Posterior vena cava (tissue), 2 donors: ENCODE measurements at regions not wholly inside any gene's neighbourhood (a gene's known extent, or its start where the extent isn't known, plus 50 kb on each side); places are given as distances from the start of the nearest gene placed in this dataset.

ENCODE experiments used
- DNase-seq: peaks from one replicate; pipeline ENCODE4 v3.0.0-alpha.2; 2020; ENCODE audit warnings: low spot score
- intact Hi-C, 2 donors: fragments of 100-400 bp; cut with DNase I; formaldehyde crosslinking; loops; one replicate each; pipeline versions ENCODE4 v1.14.1 to v1.14.2; 2022 to 2023
- donor health status: DM: yes; HTN: yes; CAD: no.
- donor health status: DM: yes; HTN: yes; CAD: no.

GRCh38 chr6:113450061-113450465, 407.1 kb upstream of the MARCKS start:
- intact Hi-C loops: no loop called here

DNA sequence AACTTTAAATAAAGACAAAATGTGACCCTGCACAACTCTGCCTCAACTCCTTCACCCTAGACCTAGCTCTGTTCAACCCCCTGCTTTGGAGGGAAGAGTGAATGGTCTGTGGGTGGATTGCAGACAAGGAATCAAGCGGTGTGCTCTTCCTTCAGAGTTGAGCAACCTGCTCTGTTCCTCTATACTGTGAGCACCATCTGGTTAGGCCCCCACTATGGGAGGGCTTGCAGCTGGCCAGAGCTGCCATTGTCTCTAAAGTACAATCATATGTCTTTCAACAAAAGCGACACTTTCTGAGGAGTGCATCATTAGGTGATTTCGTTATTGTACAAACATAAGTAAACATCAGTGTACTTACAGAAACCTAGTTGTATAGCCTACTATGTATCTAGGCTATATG, 406.1 kb upstream of the MARCKS start:
- intact Hi-C loops: no loop called here
- DNase-seq: no peak

More at GRCh38 chr6:113450061-113450465, 407.1 kb upstream of the MARCKS start:
- no peak for DNase-seq

- peak; percentile 87 for DNase-seq
- intact Hi-C loops: no loop called here
Measured at GRCh38 chr6:113457198-113457597, 399.9 kb upstream of the MARCKS start.

DNA sequence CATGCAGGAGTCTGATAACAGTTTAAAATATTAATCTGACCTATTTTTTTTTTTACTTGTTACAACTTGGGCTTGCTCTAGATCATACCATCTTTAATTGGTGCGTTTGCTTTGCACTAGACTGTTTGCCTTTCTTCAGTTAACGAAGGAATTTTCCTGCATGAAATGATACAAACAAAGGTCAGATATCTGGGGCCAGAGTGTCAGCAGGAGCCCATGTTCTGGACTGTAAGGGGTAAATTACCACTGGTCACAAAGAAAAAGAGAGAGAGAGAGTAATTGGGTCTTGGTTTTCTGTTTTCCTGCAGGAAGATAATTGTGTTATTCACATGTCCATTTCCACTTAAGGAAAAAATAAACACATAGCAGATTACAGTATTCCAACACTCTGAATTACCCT, 399.4 kb upstream of the MARCKS start:
- DNase-seq: no peak
- intact Hi-C loops: no loop called here

- intact Hi-C loops: no loop called here
- DNase-seq: no peak
Measured at GRCh38 chr6:113458368-113459010, 398.7 kb upstream of the MARCKS start.

GRCh38 chr6:113461153-113461932, 395.8 kb upstream of the MARCKS start:
- intact Hi-C loops: no loop called here
- DNase-seq: no peak

- no peak for DNase-seq
- intact Hi-C loops: no loop called here
Measured at GRCh38 chr6:113464536-113464935, 392.6 kb upstream of the MARCKS start.

GRCh38 chr6:113464960-113465359, 392.2 kb upstream of the MARCKS start:
- no peak for DNase-seq
- intact Hi-C loops: no loop called here

- intact Hi-C loops: no loop called here
- no peak for DNase-seq
Measured at GRCh38 chr6:113466526-113466925, 390.6 kb upstream of the MARCKS start.

- no peak for DNase-seq
- intact Hi-C loops: no loop called here
Measured at GRCh38 chr6:113475392-113475791, 381.8 kb upstream of the MARCKS start.

DNA sequence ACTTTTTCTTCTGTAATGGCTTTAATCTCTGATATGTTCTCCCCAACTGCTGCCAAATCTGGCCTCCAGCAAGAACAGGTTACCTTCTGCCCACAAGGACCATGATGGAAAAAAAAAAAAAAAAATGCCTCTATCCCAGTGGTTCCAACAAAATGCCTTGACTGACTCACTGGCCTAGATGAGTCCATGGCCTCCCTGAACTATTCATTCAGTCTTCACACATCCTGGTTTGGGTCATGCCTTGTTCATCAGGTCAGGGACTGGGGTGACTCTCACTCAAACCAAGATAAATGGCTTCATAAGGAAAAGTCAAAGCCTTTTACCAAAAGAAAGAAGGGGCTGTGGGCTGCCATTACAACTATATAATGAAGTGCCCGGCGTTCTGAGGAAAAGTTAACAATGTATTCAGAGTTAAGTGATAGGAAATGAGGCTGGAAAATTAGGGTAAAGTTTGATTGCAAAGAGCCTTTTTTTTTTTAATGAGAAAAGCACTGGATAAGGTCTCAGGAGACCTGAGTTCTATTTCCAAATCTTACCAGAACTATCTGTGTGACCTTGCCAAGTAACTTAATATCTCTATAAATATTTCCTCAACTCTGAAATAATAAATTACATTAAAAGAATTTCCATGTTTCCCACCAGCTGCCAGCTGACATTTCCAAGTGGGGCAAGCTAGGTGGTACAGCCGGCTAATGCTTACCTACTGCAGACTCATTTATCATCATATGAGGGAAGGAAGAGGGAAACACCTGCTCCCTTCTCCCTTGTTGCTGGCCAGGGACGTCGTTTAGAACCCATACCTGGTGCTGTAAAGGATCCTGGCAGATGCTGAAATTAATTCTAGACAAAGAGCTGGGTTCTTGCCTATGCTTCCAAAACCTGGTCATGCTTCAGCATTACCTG, 380.0 kb upstream of the MARCKS start:
- DNase-seq: no peak
- intact Hi-C loops: no loop called here

GRCh38 chr6:113480616-113481015, 376.5 kb upstream of the MARCKS start:
- DNase-seq: no peak
- intact Hi-C loops: no loop called here

DNA sequence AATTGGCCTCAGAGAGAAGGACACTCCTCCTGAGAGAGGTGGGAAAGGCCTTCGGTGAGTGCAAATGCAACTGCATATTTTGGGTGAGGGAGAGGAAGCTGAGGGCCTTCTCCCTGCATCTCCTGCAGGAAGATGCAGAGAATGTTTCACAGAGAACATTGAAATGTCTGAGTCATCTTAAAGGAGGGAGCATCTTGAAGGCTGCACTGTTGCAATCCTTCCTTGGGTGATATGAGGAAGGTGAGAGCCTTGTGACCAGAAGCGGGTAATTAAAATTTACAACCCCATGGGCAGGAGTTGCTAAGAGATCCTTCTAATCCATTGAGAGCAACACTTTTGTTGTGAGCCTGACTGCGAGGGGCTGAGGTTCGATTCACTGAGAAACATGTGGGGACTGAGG, 375.7 kb upstream of the MARCKS start:
- no peak for DNase-seq
- intact Hi-C loops: no loop called here

GRCh38 chr6:113481910-113482309, 375.2 kb upstream of the MARCKS start:
- intact Hi-C loops: no loop called here
- no peak for DNase-seq

- intact Hi-C loops: no loop called here
- DNase-seq: no peak
Measured at GRCh38 chr6:113482771-113483170, 374.4 kb upstream of the MARCKS start.

DNA sequence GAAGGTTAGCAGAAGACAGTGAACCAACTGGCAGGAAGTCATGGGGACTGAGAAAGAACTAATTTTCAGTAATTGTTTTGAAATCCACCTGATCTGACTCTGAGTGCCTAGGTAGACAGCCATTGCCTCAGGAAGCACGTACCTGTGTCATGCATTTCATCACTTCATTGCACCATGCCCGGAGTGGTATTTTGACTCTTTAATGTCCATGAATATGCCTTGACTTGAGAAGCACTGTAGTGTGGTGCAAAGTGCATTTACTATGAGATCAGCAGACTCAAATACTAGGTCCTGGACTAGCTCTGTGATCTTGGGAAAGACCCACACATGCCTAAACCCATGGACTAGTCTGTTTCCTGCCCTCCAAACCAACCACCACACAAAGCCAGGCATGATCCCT, 370.9 kb upstream of the MARCKS start:
- no peak for DNase-seq
- intact Hi-C loops: no loop called here

DNA sequence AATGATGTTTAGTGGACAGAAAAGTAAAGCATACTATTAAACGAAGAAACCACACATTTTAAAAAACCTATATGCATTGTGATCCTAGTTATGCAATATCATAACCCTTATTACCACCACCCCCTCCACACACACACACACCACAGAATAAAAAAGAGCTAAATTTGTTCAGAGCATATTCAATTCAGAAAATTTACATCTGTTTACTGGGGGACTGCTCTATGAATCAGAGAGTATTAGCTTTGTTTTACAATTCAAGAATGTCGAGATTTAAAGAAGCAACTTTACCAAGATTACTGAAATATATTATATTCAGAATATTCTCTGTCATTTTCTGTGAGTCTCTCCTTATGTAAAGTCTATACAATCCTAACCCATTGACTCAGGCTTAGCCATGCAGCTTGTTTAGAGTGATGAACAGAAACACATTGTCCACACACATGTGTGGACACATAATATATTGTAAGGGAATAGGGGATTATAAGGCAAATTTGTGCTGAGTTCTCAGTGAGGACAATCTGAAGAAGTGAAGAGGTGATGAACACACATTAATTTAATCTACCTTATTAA, 369.6 kb upstream of the MARCKS start:
- no peak for DNase-seq
- intact Hi-C loops: no loop called here

DNA sequence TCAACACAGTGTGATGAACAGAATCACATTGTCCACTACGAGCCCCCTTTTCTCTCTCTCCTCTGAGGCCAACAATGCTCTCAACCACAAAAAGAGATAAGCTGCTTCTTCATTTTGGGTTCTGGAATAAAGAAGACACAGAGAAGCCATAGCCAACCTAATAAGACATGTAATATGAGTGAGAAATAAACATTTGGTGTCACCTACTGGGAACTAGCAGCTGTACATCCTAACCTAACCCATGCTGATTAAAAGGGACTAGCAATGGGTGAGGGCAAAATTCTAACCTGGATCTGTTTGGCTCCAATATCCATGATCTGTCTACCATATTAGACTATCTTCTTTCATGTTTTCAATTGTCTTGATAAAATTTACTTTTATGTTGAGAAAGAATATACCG, 369.1 kb upstream of the MARCKS start:
- no peak for DNase-seq
- intact Hi-C loops: no loop called here

DNA sequence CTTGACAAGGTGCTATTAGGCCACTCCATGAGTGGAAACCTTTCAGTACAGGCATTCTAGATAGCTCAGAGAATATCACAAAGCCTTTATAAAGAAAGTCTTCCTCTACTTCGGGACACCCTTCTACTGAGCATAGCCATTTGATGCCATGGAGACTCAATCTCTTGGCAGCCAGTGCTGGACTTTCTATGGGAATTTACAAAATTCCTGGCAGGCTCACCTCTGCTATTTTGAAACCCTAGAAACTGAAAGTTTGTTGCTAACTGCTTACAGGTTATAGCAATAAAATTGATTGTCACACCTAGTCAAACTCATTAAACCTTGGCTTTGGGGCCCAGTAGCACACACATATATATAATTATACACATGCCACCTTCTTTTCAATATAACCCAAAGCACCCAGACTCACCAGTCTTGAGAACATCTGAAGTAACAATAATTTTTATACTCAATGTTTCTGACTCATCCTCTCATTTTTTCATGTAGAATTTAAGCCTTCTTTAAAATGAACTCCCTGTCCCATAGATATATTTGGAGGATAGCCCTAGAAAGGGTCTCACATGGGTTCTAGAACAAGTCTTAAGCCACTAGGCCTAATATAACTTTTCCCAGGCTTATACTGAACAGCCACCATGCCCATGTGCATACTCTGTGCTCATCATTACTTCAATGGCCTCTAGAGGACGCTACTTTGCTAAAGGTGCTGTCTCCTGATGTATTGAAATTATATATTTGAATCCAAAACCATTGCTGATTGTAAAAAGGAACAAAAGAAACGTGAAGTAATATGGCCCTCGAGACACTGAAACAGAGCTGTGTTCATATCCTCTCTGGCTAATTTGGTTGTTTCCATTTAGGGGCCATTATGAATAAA, 368.1 kb upstream of the MARCKS start:
- intact Hi-C loops: no loop called here
- DNase-seq: no peak
